Transverse colon (tissue), 4 donors: ENCODE measurements at regions not wholly inside any gene's neighbourhood (a gene's known extent, or its start where the extent isn't known, plus 50 kb on each side); places are given as distances from the start of the nearest gene placed in this dataset.

Source experiments
- CTCF ChIP-seq, 5 experiments: fragments of 200-600 bp in 3 of 5; fragments of 450-650 bp in 2 of 5; sonication (generic) in 3 of 5; IDR thresholded peaks; 1 replicate in 2 of 5; 2 replicates in 3 of 5; pipeline ENCODE4 v1.5.1; 2016 to 2017; ENCODE audit warnings: antibody characterized with exemption in 5 of 5, inconsistent platforms in 3 of 5, mild to moderate bottlenecking in 2 of 5, moderate library complexity in 1 of 5
- EP300 ChIP-seq: sonication (generic); formaldehyde crosslinking; IDR thresholded peaks from one replicate; pipeline ENCODE4 v1.6.1; 2017; ENCODE audit warnings: antibody characterized with exemption, low read depth
- POLR2AphosphoS5 ChIP-seq, 3 donors: sonication (generic); formaldehyde crosslinking; IDR thresholded peaks; one replicate each; pipeline ENCODE4 v1.6.1; 2016; ENCODE audit warnings: antibody characterized with exemption in 3 of 3

GRCh38 chr2:100683231-100683630 is 120.4 kb downstream of the PDCL3 start:
- TF ChIP-seq CTCF (IDR thresholded peaks at IDR 0.05) (no peak), POLR2AphosphoS5 (IDR thresholded peaks at IDR 0.05) (no peak), EP300 (no peak)
